HK-2 (cell line): ENCODE measurements at regions not wholly inside any gene's neighbourhood (a gene's known extent, or its start where the extent isn't known, plus 50 kb on each side); places are given as distances from the start of the nearest gene placed in this dataset.
"Not testable (repeated sequence)": the region's sequence is repeated elsewhere in the genome, so short reads cannot be mapped to it uniquely, and the experiment has no call there.

ENCODE experiments used
- DNase-seq: peaks from one replicate; pipeline ENCODE4 v3.0.0-alpha.2; 2018; ENCODE audit not compliant: unreplicated experiment

DNA sequence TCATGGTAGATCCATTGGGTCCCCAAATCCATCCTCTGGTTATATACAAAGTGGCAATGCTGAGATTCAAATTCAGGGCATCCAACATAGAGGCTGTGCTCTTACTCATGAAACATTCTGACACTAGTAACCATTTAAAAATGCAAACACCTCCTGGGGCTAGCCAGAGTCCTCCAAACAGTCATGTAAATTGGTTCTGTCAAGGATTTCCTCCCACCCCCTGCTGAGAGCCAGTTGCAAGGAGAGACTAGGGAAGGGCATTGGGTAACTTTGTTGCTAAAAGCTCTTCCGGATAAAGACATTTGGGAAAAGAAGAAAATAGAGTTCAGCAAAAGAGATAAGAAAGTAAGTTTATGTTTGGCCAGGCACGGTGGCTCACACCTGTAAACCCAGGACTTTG, 58.3 kb downstream of the ART5 start:
- not testable (repeated sequence) for DNase-seq

GRCh38 chr11:3581389-3581725, 60.4 kb downstream of the ART5 start:
- DNase-seq, result not testable (repeated sequence)

- DNase-seq, result peak; percentile 57
Observed at GRCh38 chr11:3580487-3581388, 61.1 kb downstream of the ART5 start.

DNA sequence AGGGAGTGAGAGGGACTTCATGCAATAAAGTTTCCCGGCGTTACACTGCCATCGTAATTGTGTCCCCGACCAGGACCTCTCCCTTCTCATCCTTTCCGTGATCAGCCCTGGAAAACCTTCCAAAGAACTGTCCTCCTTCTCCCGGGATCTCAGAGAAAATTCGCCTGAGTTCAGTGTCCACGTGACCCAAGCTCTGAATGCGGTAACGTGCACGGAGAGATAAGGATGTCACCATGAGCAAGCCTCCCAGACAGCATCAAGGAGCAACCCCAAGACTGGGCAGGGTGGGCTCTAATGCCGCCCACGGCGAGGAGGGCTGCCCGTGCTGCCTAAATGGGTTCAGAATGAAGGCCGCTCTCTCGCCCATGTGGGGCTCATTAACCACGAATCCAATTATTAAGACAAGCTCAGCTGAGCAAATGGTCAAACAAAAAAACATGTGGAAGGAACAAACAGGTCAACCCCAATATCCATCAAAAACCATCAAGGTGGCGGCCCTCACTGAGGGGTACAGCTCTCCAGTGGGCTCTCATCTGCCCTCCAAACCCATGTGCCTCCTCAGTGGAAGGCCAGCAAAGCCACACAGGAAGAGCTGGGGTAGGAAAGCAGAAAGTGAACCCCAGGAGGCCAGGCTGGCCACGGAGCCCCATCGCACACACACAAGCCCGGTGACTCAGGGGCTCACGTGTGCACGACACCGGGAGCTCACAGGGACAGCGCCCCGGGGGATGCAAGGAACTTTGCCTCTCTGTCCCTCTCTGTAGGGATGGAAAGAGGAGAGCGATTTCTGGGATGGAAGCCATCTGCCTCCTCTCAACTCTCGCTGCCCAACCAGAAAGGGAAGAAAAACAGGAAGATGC, 62.0 kb downstream of the ART5 start:
- not testable (repeated sequence) for DNase-seq

DNA sequence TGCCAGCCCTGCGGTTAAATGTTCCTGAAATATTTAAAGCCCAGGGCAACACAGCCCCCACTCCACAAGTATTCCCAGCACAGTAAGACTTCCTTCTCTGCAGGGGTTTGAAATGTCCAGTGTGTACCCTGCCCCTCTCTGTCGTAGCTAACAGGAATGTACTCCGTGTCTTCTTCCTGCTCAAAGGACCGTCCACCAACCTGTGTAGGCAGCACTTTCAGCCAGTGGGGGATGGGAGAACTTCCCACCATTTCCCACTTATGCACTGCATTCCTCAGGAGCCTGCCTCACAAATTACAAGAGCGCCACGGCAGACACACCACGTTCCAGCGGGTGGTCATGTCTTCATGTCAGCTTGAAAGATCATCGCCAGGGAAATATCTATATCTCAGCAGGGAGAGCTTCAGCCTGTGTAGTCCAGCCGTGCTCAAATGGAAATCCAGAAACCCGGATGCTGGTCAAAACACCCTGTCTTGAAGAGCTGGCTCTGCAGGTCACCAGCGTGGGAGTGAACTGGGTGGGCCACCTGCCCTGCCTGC, 65.7 kb downstream of the ART5 start:
- not testable (repeated sequence) for DNase-seq

GRCh38 chr11:3572976-3573647, 68.7 kb downstream of the ART5 start:
- DNase-seq, result not testable (repeated sequence)

DNA sequence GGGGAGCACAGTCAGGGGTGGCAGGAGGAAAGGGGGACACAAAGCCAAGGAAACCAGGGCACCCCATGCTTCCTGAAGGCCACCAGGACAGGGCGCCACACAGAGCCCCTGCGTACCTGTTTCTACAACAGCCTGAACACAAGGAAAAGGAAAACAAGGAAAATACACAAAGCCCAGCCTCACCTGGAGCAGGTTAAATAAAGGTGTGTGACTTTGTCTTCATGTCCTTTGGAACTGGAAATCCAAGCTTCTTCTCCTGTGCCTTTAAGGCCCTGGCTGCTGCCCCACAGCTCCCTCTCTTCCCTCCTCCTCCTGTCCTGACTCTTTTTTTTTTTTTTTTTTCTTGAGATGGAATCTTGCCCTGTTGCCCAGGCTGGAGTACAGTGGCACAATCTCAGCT, 70.0 kb downstream of the ART5 start:
- not testable (repeated sequence) for DNase-seq

DNA sequence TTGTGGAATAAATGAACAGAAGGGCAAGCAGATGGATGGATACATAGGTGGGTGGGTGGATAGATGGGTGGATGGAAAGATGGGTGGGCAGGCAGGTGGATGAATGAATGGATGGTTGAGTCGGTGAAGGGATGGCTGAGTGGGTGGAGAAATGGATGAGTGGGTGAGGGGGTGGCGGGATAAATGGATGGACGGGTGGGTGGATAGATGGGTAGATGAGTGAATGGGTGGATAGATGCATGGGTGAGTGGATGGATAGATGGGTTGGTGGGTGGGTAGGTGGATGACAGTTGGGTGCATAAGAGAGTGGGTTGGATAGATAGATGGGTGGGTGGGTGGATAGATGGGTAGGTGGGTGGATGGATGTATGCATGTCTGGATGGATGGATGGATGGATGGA, 76.0 kb downstream of the ART5 start:
- DNase-seq, result not testable (repeated sequence)

GRCh38 chr11:3564383-3564782, 77.4 kb downstream of the ART5 start:
- DNase-seq, result not testable (repeated sequence)

- DNase-seq, result not testable (repeated sequence)
Observed at GRCh38 chr11:3554621-3555020, 87.2 kb downstream of the ART5 start.

DNA sequence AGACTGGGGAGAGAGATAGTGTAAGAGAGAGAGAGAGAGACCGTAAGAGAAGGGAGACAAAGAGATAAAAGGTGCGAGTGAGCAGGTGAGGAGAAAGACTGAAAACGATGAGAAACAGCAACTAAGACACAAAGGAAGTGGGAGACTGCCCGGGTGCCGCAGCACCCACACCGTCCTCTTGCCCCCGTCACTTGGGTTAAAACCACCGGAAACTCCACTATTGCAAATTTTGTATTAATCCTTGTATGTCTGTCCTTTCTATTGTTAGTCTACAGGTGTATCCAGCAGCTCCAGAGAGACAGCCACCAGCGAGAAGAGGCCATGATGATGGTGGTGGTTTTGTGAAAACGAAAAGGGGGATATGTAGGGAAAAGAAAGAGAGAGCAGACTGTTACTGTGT, 96.8 kb downstream of the ART5 start:
- DNase-seq, result not testable (repeated sequence)

GRCh38 chr11:3538220-3538619, 103.6 kb downstream of the ART5 start:
- not testable (repeated sequence) for DNase-seq

GRCh38 chr11:3537254-3537653, 104.5 kb downstream of the ART5 start:
- not testable (repeated sequence) for DNase-seq

DNA sequence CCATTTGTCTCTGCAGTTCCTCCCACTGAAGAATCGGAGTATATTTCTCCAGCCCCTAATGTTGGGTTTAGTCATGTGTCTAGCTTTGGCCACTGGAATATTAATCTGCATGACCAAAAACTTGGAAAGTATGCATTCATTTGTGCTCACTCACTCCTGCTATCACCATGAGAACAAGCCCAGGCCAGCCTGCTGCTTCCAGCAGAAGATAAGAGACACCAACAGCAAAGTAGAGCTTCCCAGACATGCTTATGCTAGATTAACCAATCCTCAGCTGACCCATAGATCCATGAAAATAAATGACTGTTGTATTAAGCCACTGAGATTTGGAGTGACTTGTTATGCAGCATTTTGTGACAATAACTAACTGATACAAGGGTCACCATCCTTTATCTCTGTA, 108.8 kb downstream of the ART5 start:
- not testable (repeated sequence) for DNase-seq

DNA sequence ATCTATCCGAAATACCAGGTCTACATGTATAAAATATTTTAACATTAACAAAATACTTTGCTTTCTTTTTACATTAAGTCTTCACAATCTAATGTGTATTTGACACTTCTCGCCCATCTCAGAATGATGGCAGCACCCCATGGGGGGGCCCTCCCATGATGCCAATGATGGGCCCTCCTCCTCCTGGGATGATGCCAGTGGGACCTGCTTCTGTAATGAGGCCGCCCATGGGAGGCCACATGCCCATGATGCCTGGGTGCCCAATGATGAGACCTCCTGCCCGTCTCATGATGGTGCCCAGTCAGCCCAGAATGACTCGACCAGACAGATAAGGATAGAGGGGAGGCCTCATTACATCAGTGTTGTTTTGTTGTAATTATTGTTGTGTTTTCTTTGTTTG, 110.5 kb downstream of the ART5 start:
- DNase-seq, result not testable (repeated sequence)

DNA sequence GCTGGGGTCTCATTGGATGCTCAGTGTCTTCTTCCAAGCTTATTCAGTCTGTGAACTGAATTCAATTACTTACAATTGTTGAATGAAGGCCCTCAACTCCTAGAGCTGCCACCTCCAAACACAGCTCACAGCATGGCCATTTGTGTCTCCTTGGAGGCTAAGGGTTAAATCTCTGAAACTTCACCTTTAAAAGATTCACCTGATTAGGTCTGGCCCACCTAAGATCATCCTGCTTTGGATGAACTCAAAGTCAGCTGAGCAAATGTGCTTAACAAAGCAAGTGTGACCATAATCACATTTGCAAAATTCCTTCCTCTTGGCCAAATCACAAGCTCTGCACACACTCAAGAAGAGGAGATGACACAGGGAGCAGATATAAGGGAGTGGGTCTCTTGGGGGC, 118.2 kb downstream of the ART5 start:
- DNase-seq, result not testable (repeated sequence)

- not testable (repeated sequence) for DNase-seq
Observed at GRCh38 chr11:3520905-3521304, 120.9 kb downstream of the ART5 start.

DNA sequence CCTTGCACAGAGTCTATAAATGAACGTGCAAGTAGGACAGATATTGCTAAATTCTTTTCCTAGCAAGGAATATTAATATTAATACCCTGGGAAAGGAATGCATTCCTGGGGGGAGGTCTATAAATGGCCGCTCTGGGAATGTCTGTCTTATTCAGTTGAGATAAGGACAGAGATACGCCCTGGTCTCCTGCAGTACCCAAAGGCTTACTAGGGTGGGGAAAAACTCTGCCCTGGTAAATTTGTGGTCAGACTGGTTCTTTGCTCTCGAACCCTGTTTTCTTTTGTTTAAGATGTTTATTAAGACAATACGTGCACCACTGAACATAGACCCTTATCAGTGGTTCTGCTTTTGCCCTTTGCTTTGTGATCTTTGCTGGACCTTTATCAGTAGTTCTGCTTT, 122.0 kb downstream of the ART5 start:
- DNase-seq, result not testable (repeated sequence)

- not testable (repeated sequence) for DNase-seq
Observed at GRCh38 chr11:3516934-3517567, 124.7 kb downstream of the ART5 start.

DNA sequence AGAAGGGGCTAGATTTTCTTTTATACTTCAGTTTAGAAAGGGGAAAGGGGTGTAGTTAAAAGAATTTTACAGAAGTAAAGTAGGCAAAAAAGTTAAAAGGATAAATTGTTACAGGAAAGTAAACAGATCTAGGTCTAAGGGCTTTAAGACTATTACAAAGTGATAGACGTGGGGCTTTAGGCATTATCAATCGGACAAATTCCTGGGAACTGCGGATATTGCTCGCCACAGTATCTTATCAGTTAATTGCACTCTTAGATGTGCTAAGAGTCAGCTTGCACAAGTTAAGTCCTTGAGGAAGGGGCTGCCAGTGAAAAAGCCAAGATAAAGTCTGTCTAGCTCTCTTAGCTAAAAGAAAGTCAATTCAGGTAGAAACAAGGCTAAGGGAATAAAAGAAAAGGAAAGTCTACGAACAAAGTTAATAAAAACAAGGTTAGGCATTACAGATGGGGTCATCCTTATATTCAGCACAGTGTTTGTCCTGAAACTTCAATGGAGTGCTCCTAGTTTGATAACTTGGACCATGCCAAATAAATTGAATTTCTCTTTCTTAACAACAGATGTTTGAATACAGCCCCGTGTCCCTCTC, 125.4 kb downstream of the ART5 start:
- not testable (repeated sequence) for DNase-seq
